ENCODE measurements at regions not wholly inside any gene's neighbourhood (a gene's known extent, or its start where the extent isn't known, plus 50 kb on each side); places are given as distances from the start of the nearest gene placed in this dataset.

DNA sequence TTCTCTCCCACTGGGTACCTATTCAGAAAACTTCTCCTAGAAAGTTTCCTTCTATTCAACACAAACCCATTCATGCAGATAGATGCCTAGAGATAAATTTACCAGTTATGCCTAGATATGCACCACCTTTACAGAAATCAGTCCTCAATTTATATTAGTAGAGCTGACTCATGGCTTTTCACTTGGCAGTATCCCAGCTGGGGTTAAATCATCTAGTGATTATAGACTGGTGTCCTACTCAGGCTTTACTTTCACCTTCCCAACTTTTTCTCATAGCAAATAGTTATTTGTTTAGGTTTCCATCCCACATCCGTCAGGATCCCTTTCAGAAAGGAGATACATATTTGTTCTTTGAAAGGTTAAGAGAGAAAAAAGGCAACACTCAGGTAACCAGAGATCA lies 124.5 kb downstream of the AQP4 start:
- DNase-seq = no peak

- no peak for DNase-seq
Observed at GRCh38 chr18:26740396-26740795, 125.1 kb downstream of the AQP4 start.

GRCh38 chr18:26738706-26739105 lies 126.8 kb downstream of the AQP4 start:
- DNase-seq = no peak

DNA sequence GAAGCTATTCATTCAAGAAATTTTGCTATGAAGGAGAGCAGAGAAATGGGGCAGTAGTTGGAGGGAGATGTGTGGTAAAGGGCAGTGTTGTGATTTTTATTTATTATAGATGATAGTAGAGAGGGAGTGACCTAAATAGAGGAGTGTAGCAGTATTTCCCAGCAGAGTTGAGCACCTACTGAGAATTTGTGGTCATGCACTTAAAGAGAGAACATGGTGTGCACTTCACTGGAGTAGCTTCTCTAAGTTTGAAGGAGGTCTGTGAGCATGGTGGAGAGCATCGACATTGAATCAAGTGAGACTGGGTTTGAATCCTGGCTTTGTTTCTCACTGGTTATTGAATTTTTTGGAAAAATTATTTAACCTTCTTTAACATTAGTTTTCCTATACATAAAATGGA lies 129.2 kb downstream of the AQP4 start:
- DNase-seq = no peak

DNA sequence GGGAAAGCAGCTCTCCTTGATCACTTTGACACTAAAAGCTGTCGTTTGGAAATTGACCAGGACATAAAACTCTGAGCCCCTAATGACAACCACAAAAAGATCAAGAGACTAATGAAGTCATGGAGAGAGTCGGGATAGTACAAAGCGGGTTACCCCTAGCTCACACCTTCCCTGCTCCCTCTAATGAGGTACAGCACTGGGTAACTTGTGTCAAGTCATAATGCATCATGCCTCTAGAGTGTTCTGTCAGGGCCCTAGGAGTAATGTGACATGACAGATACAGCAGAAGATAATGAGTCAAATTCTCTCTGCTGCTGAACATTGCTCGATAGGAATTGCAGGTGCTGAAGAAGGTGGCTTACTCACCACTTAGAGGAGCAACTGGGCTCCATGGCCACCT lies 130.7 kb downstream of the AQP4 start:
- DNase-seq = no peak

DNA sequence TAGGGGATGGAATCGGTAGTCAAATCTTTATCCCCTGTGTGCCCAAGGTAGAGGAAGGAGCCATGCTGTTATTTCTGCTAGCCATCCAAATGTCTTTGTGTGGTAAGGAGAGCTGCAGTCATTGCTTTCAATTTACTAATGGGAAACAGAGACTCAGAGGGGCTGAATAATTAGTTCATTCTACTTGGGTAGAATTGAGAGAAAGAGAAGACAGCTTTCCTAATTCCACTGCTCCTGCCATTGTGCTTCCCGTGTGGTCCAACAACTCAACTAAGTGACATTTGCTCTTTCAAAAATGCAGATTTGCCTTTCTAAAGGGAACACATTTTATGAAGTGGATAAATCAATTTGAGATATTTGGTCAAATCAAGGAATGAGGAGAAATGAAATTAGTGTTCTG lies 136.1 kb downstream of the AQP4 start:
- no peak for DNase-seq

DNA sequence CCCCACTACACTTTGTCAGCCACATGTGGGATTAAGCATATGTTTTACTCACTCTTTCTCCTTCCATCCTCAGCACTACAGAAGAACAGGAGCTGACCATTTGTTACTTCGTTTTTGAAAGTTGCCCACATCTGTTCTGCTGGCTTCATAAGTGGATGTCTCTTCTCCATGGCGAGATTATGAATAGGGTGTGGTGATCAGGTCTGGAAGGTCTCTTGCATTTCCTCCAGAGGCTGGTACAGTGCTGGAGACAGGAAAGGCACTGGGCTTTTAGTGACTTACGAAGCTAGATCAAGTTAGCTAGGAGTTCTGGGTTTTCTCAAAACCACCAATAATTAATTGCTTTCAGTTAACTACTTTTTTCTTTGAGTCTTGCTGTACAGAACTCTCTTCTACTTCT lies 136.5 kb downstream of the AQP4 start:
- DNase-seq = no peak

GRCh38 chr18:26723981-26724380 lies 141.5 kb downstream of the AQP4 start:
- no peak for DNase-seq

GRCh38 chr18:26722565-26722931 lies 143.0 kb downstream of the AQP4 start:
- no peak for DNase-seq

GRCh38 chr18:26721854-26722564 lies 143.5 kb downstream of the AQP4 start:
- no peak for DNase-seq

DNA sequence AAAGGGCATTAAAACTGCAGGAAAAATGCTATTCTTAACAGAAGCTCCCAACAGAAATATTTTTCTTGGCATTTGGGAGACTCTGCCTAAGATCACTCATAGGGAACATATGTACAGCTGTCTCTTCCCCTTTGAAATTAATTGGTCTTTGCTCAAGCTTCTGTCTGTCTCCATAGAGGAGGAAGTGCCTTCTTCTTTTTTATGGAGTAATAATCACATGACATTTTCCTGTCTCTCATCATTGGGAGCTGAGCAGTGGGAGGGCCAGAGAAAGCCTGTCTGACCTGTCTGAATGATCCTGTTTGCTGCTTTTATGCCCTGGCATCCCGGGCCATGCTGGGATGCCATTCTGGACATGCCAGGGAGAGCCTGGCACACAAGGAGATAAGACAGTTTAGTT lies 145.6 kb downstream of the AQP4 start:
- no peak for DNase-seq

DNA sequence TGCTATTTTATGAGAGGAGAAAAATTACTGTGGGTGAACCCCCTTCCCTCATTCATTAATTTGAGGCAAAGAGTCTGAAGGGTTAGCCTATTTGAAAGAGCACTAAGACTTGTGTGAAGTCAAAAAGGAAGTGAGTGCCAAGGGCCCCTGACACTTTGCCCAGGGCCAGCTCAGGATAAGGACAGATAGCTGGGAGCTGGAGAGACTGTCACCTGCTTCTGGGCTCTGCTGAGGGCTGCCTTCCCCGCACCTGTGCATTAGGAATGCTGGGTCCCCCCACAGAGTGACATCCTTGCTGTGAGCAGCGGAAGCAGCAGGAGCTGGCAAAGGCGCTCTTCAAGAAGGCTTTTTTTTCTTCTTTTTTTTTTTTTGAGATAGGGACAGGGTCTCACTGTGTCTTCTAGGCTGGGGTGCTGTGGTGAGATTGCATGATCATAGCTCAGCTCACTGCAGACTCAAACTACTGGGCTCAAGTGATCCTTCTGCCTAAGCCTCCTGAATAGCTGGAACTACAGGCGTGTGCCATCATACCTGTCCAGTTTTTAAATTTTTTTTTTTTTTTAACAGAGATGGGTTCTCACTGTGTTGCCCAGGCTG lies 148.3 kb downstream of the AQP4 start:
- no peak for DNase-seq

GRCh38 chr18:26714739-26715138 lies 150.8 kb downstream of the AQP4 start:
- no peak for DNase-seq

GRCh38 chr18:26711756-26712155 lies 153.8 kb downstream of the AQP4 start:
- DNase-seq = no peak

GRCh38 chr18:26710470-26711096 lies 154.9 kb downstream of the AQP4 start:
- DNase-seq = no peak

DNA sequence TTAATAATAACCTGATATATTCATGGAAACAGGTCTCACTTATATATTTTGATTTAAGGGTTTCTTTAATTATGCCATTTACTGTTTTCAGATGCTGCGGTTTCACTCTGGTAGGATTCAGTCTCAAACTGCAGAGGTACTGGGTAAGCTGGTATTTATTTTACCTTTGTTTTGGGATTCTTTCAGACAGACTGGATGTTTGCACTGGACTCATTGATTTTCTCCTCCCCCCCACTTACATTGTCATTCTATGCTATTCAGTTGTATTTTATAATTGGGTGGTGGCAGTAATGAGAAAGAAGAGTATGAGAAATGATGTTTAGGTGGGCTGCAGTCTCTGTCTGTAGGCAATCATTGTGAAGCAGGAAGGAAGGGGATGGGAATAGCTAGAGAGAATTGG lies 155.6 kb downstream of the AQP4 start:
- no peak for DNase-seq

- DNase-seq = no peak
Observed at GRCh38 chr18:26708806-26709716, 156.4 kb downstream of the AQP4 start.

- no peak for DNase-seq
Observed at GRCh38 chr18:26706911-26707351, 158.6 kb downstream of the AQP4 start.

DNA sequence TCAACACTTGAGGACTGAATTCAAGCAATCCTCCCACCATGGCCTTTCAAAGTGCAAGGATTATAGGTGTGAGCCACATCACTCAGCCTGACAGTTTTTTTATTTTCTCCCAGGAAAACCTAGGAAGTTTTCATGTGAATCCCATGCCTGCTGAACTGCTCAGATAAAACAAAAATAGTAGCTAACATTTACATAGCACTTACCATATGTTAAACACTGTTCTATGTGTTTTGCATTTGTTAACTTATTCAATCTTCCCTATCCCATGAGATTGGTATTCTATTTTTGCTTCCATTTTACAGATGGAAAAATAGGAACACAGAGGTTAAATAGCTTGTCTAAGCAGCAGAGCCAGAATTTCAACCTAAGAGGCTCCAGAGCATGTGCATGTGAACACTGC lies 157.4 kb upstream of the KCTD1 start:
- no peak for DNase-seq

DNA sequence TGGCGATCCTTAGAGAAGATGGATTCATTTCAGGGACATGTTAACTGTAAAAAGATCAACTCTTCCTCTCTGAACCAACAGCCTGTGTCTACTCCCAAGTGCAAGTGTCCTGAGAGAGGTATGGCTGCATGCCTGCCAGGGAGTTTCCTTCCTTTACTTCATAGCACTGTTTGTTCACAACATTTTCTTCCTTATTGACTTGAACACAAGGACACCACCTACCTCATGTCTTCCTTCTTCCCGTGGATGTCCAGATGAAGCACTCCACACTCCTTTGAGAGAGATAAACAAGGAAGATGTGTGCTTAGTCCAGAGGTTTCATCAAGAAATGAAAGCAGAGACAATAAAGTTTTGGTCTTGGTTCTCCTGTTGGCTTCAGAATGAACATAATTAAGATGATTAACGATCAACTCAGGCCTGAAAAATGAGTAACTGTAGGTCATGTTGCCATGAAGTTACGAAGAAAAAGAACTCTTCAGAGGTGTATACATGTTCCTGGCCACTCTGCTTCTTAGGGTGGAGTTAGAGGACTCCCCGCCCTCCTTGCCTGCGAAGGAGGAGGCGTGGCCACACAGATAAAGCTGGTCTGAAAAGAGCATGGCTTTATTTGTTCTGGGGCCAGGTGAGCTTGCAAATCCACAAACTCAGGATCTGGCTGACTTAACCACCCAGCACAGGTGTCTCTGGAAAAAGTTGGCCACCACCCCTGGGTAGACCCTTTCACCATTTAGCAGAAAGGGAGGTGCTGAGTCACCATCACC lies 155.0 kb upstream of the KCTD1 start:
- no peak for DNase-seq

GRCh38 chr18:26702086-26702485 lies 153.7 kb upstream of the KCTD1 start:
- no peak for DNase-seq

DNA sequence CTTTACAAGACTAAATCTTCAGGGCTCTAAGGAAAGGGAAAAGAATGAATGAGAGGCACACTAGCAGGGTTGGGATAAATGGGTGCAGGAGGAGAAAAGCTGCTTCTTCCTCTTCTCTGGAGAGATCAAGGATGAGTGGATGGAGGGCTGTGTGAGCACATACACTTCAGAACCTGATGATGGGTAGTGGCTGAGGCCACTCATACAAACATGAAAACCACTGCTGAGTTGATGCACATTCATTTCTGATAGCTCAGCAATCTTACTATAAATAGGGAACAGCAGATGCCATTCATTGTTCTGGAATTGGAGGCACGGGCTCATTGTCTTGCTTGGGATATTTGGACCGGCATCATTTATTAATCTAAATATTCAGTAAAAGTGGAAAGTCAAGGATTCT lies 152.4 kb upstream of the KCTD1 start:
- no peak for DNase-seq

- DNase-seq = no peak
Observed at GRCh38 chr18:26700201-26700600, 151.8 kb upstream of the KCTD1 start.
